ENCODE measurements at regions not wholly inside any gene's neighbourhood (a gene's known extent, or its start where the extent isn't known, plus 50 kb on each side); places are given as distances from the start of the nearest gene placed in this dataset.

DNA sequence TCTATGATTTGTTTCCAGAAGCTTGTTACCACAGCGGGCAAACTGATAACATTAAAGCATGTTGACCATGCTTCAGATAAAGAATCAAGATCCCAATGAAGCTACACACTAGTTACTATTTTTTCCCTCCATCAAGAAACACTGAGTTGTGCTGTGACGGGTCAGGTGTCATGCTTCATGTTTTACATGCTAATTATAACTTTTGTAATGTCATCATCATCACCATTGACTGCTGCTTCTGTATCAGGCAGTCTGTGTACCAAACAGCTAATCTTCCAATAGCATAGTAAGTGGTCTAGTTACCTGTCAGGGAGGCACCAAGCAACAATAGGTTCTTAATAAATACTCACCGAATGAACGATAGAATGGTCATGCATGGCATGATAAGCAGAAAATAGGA is 388.1 kb downstream of the THBS2 start:
- no peak for TF ChIP-seq CTCF (IDR thresholded peaks at IDR 0.05; ENCODE audit: borderline replicate concordance, extremely low read depth, low read length, poor library complexity, severe bottlenecking)
- TF ChIP-seq EZH2 (IDR thresholded peaks at IDR 0.05; ENCODE audit: borderline replicate concordance, low read depth, low read length, severe bottlenecking) = no peak
